Stimulated activated CD4-positive, alpha-beta T cell treated with anti-CD3 and anti-CD28 coated beads, TNF-alpha, amount 100 ng/mL, for 4 hours (primary cell): ENCODE measurements at regions not wholly inside any gene's neighbourhood (a gene's known extent, or its start where the extent isn't known, plus 50 kb on each side); places are given as distances from the start of the nearest gene placed in this dataset.

Source experiments
- DNase-seq, 3 experiments: peaks; one replicate each; pipeline ENCODE4 v3.0.0-alpha.2; 2020; ENCODE audit warnings: low read depth in 3 of 3

GRCh38 chr7:45350896-45351295, 193.3 kb downstream of the RAMP3 start:
- DNase-seq = no peak

- DNase-seq = no peak
These were observed 200.7 kb downstream of the RAMP3 start for GRCh38 chr7:45358287-45358686.

GRCh38 chr7:45359250-45359649, 201.7 kb downstream of the RAMP3 start:
- no peak for DNase-seq

GRCh38 chr7:45359776-45360175, 202.2 kb downstream of the RAMP3 start:
- no peak for DNase-seq

GRCh38 chr7:45363669-45364068, 206.1 kb downstream of the RAMP3 start:
- DNase-seq = no peak

GRCh38 chr7:45365341-45365740, 207.8 kb downstream of the RAMP3 start:
- no peak for DNase-seq

GRCh38 chr7:45366475-45366874, 207.7 kb upstream of the ADCY1 start:
- DNase-seq = no peak

GRCh38 chr7:45367026-45367425, 207.1 kb upstream of the ADCY1 start:
- DNase-seq = no peak

- no peak for DNase-seq
These were observed 205.9 kb upstream of the ADCY1 start for GRCh38 chr7:45368129-45368807.

GRCh38 chr7:45384499-45384898, 189.7 kb upstream of the ADCY1 start:
- no peak for DNase-seq

- DNase-seq = no peak
These were observed 186.3 kb upstream of the ADCY1 start for GRCh38 chr7:45387837-45388236.

- no peak for DNase-seq
These were observed 184.9 kb upstream of the ADCY1 start for GRCh38 chr7:45389073-45389872.

GRCh38 chr7:45390180-45390579, 184.0 kb upstream of the ADCY1 start:
- no peak for DNase-seq

GRCh38 chr7:45390731-45391130, 183.4 kb upstream of the ADCY1 start:
- no peak for DNase-seq

- DNase-seq = no peak
These were observed 182.3 kb upstream of the ADCY1 start for GRCh38 chr7:45391618-45392451.

GRCh38 chr7:45394117-45394708, 180.0 kb upstream of the ADCY1 start:
- DNase-seq = no peak

GRCh38 chr7:45399069-45399468, 175.1 kb upstream of the ADCY1 start:
- DNase-seq = no peak

- DNase-seq = no peak
These were observed 173.5 kb upstream of the ADCY1 start for GRCh38 chr7:45400680-45401079.

GRCh38 chr7:45401155-45401554, 173.0 kb upstream of the ADCY1 start:
- DNase-seq = no peak

- no peak for DNase-seq
These were observed 172.3 kb upstream of the ADCY1 start for GRCh38 chr7:45401851-45402250.

GRCh38 chr7:45402480-45403218, 171.5 kb upstream of the ADCY1 start:
- DNase-seq = no peak
